Esophagus muscularis mucosa (tissue), 3 donors: ENCODE measurements at regions not wholly inside any gene's neighbourhood (a gene's known extent, or its start where the extent isn't known, plus 50 kb on each side); places are given as distances from the start of the nearest gene placed in this dataset.

ENCODE experiments used
- POLR2AphosphoS5 ChIP-seq, 2 donors: sonication (generic); formaldehyde crosslinking; IDR thresholded peaks; one replicate each; pipeline ENCODE4 v1.6.1; 2017; ENCODE audit warnings: antibody characterized with exemption in 2 of 2
- TF ChIP-seq, protein P1 (sequence below), 3 experiments: fragments of 200-600 bp in 2 of 3; fragments of 450-650 bp in 1 of 3; sonication (generic) in 2 of 3; IDR thresholded peaks; one replicate each; pipeline ENCODE4 v1.5.1; 2017 to 2019; ENCODE audit warnings: antibody characterized with exemption in 3 of 3, mild to moderate bottlenecking in 2 of 3, moderate library complexity in 1 of 3

DNA sequence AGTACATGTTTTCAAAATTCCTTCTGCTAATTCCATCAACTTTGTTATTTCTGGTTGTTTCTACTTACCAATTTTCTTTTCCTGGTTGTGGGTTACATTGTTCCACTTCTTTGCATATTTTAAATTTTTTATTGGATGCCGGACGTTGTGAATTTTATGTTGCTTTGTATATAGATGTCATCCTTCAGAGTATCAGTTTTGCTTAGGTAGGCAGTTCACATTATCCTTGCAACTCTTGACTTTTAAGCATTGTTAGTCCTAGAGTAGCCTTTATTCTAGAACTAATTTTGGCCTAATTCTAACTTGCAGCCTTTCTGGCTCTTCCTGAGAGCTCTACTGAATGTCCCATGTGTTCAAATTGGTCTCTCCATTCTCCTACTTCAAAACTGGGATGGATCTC is 228.7 kb upstream of the MC4R start:
- TF ChIP-seq, protein P1, sequence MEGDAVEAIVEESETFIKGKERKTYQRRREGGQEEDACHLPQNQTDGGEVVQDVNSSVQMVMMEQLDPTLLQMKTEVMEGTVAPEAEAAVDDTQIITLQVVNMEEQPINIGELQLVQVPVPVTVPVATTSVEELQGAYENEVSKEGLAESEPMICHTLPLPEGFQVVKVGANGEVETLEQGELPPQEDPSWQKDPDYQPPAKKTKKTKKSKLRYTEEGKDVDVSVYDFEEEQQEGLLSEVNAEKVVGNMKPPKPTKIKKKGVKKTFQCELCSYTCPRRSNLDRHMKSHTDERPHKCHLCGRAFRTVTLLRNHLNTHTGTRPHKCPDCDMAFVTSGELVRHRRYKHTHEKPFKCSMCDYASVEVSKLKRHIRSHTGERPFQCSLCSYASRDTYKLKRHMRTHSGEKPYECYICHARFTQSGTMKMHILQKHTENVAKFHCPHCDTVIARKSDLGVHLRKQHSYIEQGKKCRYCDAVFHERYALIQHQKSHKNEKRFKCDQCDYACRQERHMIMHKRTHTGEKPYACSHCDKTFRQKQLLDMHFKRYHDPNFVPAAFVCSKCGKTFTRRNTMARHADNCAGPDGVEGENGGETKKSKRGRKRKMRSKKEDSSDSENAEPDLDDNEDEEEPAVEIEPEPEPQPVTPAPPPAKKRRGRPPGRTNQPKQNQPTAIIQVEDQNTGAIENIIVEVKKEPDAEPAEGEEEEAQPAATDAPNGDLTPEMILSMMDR (IDR thresholded peaks at IDR 0.05), result no peak
- TF ChIP-seq POLR2AphosphoS5 (IDR thresholded peaks at IDR 0.05), result no peak
